Loucy (cell line): ENCODE measurements at regions not wholly inside any gene's neighbourhood (a gene's known extent, or its start where the extent isn't known, plus 50 kb on each side); places are given as distances from the start of the nearest gene placed in this dataset.

ENCODE experiments used
- EZH2phosphoT487 ChIP-seq: fragments of 200-600 bp; IDR thresholded peaks from 2 replicates; pipeline ENCODE4 v1.6.1; 2018; ENCODE audit warnings: antibody characterized with exemption, mild to moderate bottlenecking, moderate library complexity, borderline replicate concordance
- TF ChIP-seq, protein P1 (sequence below): fragments of 200-600 bp; sonication (generic); conservative IDR thresholded peaks from 2 replicates; pipeline ENCODE4 v1.5.1; 2014; ENCODE audit warnings: mild to moderate bottlenecking, antibody characterized with exemption, low read length

- TF ChIP-seq, protein P1, sequence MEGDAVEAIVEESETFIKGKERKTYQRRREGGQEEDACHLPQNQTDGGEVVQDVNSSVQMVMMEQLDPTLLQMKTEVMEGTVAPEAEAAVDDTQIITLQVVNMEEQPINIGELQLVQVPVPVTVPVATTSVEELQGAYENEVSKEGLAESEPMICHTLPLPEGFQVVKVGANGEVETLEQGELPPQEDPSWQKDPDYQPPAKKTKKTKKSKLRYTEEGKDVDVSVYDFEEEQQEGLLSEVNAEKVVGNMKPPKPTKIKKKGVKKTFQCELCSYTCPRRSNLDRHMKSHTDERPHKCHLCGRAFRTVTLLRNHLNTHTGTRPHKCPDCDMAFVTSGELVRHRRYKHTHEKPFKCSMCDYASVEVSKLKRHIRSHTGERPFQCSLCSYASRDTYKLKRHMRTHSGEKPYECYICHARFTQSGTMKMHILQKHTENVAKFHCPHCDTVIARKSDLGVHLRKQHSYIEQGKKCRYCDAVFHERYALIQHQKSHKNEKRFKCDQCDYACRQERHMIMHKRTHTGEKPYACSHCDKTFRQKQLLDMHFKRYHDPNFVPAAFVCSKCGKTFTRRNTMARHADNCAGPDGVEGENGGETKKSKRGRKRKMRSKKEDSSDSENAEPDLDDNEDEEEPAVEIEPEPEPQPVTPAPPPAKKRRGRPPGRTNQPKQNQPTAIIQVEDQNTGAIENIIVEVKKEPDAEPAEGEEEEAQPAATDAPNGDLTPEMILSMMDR: no peak
- TF ChIP-seq EZH2phosphoT487: no peak
These were observed 110.2 kb upstream of the EGR2 start for GRCh38 chr10:62926407-62926806.
